GM12878 (cell line): ENCODE measurements at regions not wholly inside any gene's neighbourhood (a gene's known extent, or its start where the extent isn't known, plus 50 kb on each side); places are given as distances from the start of the nearest gene placed in this dataset.

Experiments used
- NFYA ChIP-seq: IDR thresholded peaks from 2 replicates; pipeline ENCODE4 v1.6.1; 2011; ENCODE audit warnings: low read depth, mild to moderate bottlenecking, low read length, improper control_type of control experiment, borderline replicate concordance
- RAD21 ChIP-seq: IDR thresholded peaks from 2 replicates; pipeline ENCODE4 v1.6.1; 2011; ENCODE audit warnings: mild to moderate bottlenecking, low read depth, low read length, moderate library complexity; ENCODE audit not compliant: insufficient read depth
- ZNF274 ChIP-seq: IDR thresholded peaks from one replicate; pipeline ENCODE4 v1.8.0; 2011; ENCODE audit not compliant: insufficient read length, insufficient read depth

DNA sequence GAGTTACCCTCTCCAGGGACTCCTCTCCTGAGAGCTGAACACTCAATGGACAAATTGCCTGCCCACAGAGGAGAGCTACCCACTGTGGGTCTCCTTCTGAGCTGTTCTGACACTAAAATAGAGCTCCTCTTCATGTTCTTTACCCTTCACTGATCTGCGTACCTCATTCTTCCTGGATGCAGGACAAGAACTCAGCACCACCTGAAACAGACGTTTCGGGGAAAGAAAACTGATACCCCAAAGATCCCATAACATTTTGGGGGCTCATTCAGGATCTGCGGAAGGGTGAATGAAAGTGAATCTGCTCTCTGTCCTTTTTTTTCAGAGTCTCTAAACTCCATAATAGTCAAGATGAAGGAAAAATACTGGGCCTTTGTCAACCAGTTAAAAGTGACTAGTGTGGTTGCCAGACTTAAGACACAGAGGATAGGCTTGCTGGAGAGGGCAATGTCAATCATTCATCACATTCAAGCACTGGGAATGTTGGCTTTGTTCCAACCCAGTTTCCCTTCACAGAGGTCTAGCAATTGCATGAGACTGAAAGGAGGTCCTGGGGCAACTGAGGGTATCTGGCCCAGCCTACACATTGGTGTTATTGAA is 136.7 kb upstream of the SLITRK6 start:
- TF ChIP-seq RAD21 = no peak
- no peak for TF ChIP-seq ZNF274
- TF ChIP-seq NFYA = no peak
